HepG2 (cell line): ENCODE measurements at regions not wholly inside any gene's neighbourhood (a gene's known extent, or its start where the extent isn't known, plus 50 kb on each side); places are given as distances from the start of the nearest gene placed in this dataset.

Source experiments
- HCFC1 ChIP-seq: fragments of 150-350 bp; IDR thresholded peaks from 2 replicates; pipeline ENCODE4 v1.6.1; 2014; ENCODE audit warnings: low read depth, low read length
- ZNF292 ChIP-seq: sonication (generic); formaldehyde crosslinking; IDR thresholded peaks from 2 replicates; pipeline ENCODE4 v1.8.1; 2022; ENCODE audit warnings: mild to moderate bottlenecking, low read depth, missing genetic modification reagents, borderline replicate concordance

- TF ChIP-seq ZNF292 (CRISPR knock-in tag) (no peak), HCFC1 (no peak)
Measured at GRCh38 chr11:97738751-97739150, 1282.0 kb upstream of the CNTN5 start.
